GM12873 (cell line): ENCODE measurements at regions not wholly inside any gene's neighbourhood (a gene's known extent, or its start where the extent isn't known, plus 50 kb on each side); places are given as distances from the start of the nearest gene placed in this dataset.

Source experiments
- CTCF ChIP-seq: IDR thresholded peaks from 2 replicates; pipeline ENCODE4 v1.5.1; 2012; ENCODE audit warnings: low read depth, mild to moderate bottlenecking, moderate library complexity, low read length, control low read depth; ENCODE audit not compliant: insufficient read depth; ENCODE audit errors: missing control alignments

DNA sequence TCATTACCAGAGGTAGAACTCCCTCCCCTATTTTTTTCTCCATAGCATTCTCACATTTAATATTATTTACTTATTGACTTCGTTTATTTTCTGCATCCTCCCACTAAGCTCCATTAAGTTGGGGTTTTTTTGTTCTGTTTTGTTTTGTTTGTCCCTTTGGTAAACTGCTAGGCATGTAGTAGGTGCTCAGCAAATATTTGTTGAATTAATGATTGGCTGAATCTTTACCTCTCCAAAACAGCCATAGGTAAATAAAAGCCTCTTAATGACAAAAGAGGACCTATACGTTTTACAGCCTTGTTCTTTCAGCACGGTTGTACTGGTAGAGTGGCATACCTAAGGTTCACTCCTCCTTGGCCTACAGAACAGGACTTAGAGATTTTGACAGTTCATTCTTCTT lies 52.0 kb downstream of the PRORP start:
- TF ChIP-seq CTCF, result no peak

GRCh38 chr14:35180179-35180578 lies 57.8 kb downstream of the PRORP start:
- no peak for TF ChIP-seq CTCF

DNA sequence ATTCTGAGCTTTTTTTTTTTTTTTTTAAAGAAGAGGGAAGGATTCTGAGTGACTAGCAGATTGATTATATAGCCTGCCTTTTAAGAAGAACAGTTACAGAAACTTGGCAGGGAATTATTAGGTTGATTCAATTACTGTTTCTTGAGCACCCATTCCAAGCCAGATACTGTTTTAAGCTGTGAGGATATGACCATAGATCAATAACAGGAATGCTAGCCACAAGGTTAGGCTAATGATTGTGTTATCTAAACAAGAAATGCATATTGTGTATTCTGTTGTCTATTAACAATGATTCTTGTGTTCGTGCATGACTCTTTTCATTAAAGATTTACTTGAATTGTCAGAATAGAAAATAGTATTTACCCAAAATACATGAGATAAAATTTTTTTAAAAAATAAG lies 67.1 kb downstream of the PRORP start:
- TF ChIP-seq CTCF, result no peak

GRCh38 chr14:35193161-35193560 lies 70.8 kb downstream of the PRORP start:
- no peak for TF ChIP-seq CTCF

DNA sequence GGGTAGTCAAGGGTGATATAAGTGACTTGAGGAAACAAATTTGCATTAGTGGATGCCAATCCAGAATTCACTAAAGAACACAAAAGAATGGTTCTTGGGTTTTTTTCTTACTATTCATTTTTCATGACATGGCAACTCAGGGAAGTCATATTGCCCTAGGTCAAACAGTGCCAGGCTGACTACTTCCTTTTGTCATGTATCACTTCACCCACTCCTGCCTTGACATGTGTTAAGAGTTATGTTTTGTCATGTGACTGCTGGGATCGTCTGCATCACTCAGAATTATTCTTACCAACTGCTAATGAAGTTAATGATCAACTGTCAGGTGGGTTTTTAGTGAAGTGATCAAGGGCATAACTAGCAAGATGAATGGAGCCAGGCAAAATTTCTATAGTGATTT lies 74.2 kb downstream of the PRORP start:
- TF ChIP-seq CTCF, result no peak

- TF ChIP-seq CTCF, result no peak
These were observed 74.7 kb downstream of the PRORP start for GRCh38 chr14:35197015-35197414.

- TF ChIP-seq CTCF, result no peak
These were observed 78.7 kb downstream of the PRORP start for GRCh38 chr14:35201066-35201465.

- no peak for TF ChIP-seq CTCF
These were observed 79.8 kb downstream of the PRORP start for GRCh38 chr14:35202195-35202594.
